ENCODE measurements at regions not wholly inside any gene's neighbourhood (a gene's known extent, or its start where the extent isn't known, plus 50 kb on each side); places are given as distances from the start of the nearest gene placed in this dataset.
A peak's percentile ranks its signal among the peaks of the same experiment; 100 is the strongest.
"Not testable (repeated sequence)": the region's sequence is repeated elsewhere in the genome, so short reads cannot be mapped to it uniquely, and the experiment has no call there.

- DNase-seq (ENCODE audit: low spot score): no peak
Observed at GRCh38 chr12:107500307-107500706, 185.3 kb upstream of the PWP1 start.

- DNase-seq (ENCODE audit: low spot score): no peak
Observed at GRCh38 chr12:107501681-107502080, 183.9 kb upstream of the PWP1 start.

- DNase-seq (ENCODE audit: low spot score): no peak
Observed at GRCh38 chr12:107503129-107503855, 182.3 kb upstream of the PWP1 start.

GRCh38 chr12:107503887-107504885 lies 181.4 kb upstream of the PWP1 start:
- no peak for DNase-seq (ENCODE audit: low spot score)

GRCh38 chr12:107509421-107509820 lies 176.2 kb upstream of the PWP1 start:
- DNase-seq (ENCODE audit: low spot score): no peak

GRCh38 chr12:107510211-107510610 lies 175.4 kb upstream of the PWP1 start:
- no peak for DNase-seq (ENCODE audit: low spot score)

GRCh38 chr12:107511292-107511691 lies 174.3 kb upstream of the PWP1 start:
- peak; percentile 61 for DNase-seq (ENCODE audit: low spot score)

GRCh38 chr12:107512391-107512790 lies 173.2 kb upstream of the PWP1 start:
- DNase-seq (ENCODE audit: low spot score): peak; percentile 51

- no peak for DNase-seq (ENCODE audit: low spot score)
Observed at GRCh38 chr12:107513184-107513583, 172.4 kb upstream of the PWP1 start.

- DNase-seq (ENCODE audit: low spot score): no peak
Observed at GRCh38 chr12:107513636-107514400, 171.8 kb upstream of the PWP1 start.

GRCh38 chr12:107514887-107515445 lies 170.6 kb upstream of the PWP1 start:
- peak; percentile 64 for DNase-seq (ENCODE audit: low spot score)

GRCh38 chr12:107515446-107515958 lies 170.1 kb upstream of the PWP1 start:
- DNase-seq (ENCODE audit: low spot score): peak; percentile 77

GRCh38 chr12:107517816-107518215 lies 167.8 kb upstream of the PWP1 start:
- not testable (repeated sequence) for DNase-seq (ENCODE audit: low spot score)

- DNase-seq (ENCODE audit: low spot score): no peak
Observed at GRCh38 chr12:107518868-107519267, 166.7 kb upstream of the PWP1 start.

- no peak for DNase-seq (ENCODE audit: low spot score)
Observed at GRCh38 chr12:107519906-107520859, 165.4 kb upstream of the PWP1 start.

GRCh38 chr12:107521826-107522355 lies 163.7 kb upstream of the PWP1 start:
- no peak for DNase-seq (ENCODE audit: low spot score)

- no peak for DNase-seq (ENCODE audit: low spot score)
Observed at GRCh38 chr12:107522692-107523477, 162.7 kb upstream of the PWP1 start.

- DNase-seq (ENCODE audit: low spot score): no peak
Observed at GRCh38 chr12:107523775-107524535, 161.6 kb upstream of the PWP1 start.
